Stimulated activated CD8-positive, alpha-beta memory T cell treated with anti-CD3 and anti-CD28 coated beads, Interleukin-12 subunit alpha, Interleukin-12 subunit beta, amount 100 ng/mL, for 24 hours (primary cell): ENCODE measurements at regions not wholly inside any gene's neighbourhood (a gene's known extent, or its start where the extent isn't known, plus 50 kb on each side); places are given as distances from the start of the nearest gene placed in this dataset.

Experiments used
- DNase-seq: peaks from one replicate; pipeline ENCODE4 v3.0.0-alpha.2; 2020; ENCODE audit errors: extremely low read depth

DNA sequence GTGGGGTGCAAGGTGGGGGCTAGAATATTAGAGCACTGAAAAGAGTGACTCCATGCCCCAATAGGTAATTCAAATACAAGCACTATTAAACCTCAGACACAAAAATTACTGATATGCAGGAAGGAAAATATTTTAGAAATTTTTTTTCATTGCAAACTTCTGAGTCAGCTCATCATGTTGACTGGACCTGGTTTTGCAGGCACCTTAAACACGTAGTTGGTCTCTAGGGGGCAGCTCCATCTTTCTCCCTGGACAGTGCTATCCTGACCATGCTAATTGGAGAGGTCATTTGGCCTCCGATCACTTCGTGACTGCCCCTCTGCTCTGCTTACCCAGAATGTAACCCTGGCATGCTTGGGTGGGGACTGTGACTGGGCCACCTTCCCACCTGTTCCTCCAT, 368.4 kb upstream of the MKI67 start:
- DNase-seq = no peak

DNA sequence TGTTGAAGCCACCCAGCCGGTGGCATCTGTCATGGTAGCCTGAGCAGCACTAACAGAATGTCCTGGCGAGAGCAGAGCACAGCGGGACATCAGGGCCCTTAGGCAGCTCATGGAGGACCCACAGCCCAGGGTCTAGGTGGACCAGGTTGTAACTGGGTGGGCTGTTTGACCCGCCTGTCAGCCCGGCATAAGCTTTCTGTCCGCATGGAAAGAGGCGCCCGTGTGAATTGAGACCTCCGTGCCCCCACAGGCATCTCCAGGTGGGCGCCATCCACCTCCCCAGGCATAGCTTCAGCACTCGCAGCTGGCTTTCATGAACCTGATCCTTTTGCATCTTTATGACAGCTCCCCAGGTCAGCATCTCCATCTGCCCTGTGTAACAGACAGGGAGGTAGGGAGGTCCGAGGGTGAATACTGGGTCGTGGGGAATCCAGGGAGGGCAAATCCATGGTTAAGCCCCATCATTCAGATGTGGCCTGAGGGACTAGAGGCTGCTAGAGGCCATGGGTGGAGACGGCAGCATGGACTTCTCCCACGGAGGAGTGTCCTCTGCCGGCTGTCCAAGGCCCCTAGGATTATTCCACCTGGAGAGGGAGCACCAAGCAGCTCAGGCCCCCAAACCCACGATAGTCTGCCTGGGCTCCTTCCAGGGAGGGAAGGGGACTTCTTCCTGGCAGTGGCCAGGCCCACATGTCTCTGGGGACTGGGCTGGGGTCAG, 371.6 kb upstream of the MKI67 start:
- DNase-seq = no peak

DNA sequence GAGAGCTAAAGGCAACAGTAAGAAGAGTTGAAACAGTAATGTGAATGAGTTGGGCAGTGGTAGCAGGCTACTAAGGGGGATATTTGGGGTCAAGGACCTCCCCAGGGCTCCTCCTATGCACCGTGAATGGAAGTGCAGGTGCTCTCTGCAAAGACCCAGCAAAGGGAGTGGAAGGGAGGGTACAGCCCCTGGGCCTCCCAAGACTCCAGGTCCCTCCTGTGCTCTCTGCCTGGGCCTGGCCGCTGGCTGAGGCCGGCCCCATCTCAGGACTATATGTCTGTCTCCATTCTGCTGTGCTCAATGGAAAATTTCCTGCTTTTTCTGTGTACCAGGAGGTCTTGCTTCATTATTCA, 372.1 kb upstream of the MKI67 start:
- no peak for DNase-seq

DNA sequence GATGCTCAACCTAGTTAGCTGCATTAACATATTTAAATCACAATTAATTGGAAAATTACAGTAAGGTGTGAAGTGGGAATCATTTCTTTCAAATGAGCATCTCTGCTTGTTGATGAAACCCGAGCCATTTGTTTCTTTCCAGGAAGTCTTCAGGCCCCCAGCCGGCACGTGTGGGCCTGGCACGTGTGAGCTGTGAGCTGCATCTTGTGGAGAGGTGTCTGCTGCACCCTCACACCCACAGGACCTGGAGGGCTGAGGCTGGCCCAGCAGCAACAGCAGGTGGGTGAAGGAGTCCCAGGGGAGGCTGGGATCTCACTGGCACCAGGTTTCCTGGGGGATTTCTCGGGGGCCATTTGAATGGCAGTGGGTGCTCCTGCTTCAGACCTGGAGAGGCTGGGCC, 372.5 kb upstream of the MKI67 start:
- DNase-seq = no peak

DNA sequence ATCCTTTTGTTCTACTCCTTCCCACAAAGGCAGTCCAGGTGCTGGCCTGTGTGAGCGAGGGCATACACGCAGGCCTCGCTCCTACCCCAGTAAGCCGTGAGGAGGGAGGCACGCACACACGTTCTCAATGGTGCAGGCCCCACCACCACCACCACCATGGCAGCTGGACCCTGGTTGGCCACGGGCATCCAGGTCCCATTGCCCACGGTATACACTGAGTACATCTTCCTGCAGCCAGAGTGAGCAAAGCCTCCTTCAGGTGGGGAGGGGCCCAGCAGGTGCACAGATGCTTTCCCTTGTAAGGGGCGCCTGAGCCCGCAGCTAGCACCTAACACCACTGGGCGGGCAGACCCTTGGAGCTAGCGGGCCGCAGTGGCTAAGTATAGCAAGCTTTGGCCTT, 373.3 kb upstream of the MKI67 start:
- no peak for DNase-seq

DNA sequence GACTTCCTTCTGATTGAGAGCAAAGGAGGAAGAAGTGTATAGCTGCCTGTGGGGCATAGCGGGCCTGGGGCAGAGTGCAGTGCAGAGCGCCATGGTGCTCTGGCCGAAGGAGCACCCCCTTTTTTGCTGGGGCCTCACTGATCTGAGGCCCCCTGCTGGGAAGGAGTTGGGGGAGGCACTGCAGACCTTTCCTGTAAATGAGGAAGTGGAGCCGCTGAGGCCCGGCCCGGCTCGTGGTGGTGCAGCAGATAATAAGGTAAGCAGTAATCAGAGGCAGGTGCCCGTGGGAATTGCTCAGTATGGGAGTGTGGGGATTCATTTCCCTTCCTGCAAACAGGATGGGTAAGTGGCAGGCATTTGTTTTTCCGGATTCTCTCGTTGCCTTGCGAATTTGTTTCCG, 373.7 kb upstream of the MKI67 start:
- DNase-seq = no peak

DNA sequence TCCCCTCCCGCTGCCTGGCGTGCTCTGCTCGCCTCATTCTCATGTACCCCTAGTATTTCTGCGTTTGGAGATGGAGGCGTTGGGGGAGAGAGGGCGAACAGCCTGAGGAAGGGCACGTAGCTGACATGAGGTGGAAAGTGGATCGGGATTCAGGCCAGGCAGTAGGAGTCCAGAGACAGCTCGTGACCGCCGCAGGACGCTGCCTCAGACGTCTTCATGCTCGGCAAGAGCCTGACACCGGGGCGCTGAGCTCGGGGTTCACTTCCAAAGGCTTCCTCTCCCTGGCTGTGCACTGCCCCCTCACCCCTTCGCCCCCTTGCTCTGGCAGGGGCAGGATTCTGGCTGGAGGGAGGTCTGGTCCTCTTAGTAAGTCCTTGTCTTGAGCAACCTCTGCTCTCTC, 374.4 kb upstream of the MKI67 start:
- DNase-seq = no peak

DNA sequence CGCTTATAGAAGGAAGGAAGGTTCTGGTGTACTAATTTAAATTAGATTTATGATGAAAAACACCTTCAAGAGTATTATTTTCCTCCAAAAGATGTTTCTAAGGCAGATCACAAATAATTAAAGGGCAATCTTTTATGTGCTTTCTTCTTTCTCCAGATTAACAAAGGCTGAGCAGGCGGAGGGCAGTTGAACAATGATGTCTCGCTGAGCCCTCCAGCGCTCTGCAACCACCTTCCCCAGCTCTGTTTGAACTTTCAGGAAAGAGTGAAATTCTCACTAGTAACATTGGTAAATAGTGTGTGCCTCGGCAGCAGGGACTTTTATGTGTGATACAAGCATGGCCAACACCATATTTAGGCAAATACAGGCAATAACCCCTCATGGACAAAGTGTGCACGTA, 379.1 kb upstream of the MKI67 start:
- no peak for DNase-seq

DNA sequence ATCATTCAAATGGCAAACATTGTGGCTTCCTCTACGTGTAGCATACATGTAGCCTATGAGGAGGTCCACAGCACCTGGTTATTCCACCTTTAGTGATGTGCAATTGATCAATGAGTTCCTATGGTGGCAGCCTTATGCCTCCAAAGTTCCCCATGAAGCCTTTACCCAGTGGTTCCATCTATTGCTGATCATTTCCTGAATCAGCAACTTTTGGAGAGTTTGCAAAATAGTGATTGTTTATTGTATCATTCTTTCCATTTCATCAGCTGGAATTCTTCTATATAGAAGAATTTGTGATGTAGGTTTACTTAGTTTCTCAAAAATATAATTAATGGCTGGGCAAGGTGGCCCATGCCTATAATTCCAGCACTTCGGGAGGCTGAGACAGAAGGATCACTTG, 380.2 kb upstream of the MKI67 start:
- DNase-seq = no peak

DNA sequence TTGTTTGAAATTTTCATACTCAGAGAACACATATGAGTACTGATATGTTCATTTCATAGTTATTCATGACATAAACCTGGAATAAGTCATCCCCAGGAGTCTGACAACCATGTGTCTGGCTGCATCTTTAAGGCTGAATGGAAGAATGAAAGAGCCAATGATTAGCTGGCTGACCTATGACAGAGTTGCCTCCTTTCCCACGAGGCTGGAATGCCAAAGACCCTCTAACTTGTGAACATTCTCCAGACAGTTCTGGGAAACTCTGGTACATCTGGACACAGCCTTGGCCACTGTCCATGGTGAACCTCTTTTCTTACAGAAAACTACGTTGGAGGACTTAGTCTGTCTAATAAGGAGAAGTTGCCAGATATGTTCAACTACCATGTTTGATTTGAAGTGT, 380.8 kb upstream of the MKI67 start:
- DNase-seq = no peak

DNA sequence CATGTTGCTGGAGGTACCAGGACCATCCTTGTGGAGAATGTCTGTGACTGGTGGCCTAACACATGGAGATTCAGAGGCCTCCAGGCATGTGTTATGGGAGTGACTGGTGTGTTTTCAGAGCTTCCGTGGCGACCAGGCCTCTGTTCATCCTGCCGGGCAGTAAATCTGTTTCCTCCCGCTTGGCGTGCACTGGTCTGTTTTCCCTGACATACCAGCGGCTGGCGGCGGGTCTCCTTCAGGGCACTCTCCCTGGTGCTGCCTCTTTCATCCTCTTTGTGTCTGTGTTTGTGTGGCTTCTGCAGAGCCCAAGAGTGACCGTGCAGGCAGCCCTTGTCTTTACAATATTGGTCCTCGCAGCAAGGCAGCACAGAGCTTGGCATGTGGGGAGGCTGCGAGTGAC, 385.1 kb upstream of the MKI67 start:
- no peak for DNase-seq

DNA sequence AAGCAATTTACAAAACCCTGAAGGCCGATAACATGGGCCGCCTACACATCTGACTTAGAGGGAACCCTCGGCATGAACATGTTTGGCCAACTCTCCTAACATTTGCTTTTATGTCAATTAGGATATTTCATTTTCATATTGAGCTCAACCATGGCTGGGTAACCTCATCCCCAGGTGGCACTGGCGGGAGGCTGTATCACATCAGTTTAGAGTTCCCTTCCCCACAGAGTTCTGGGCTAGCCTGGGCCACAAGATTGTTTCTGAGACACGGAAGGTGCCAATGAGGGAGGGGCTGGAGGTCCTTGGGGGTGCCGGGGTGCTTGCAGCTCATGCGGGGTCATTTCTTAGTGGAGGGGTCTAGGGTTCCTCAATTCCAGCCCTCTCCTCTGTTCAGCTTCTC, 386.5 kb upstream of the MKI67 start:
- DNase-seq = no peak

DNA sequence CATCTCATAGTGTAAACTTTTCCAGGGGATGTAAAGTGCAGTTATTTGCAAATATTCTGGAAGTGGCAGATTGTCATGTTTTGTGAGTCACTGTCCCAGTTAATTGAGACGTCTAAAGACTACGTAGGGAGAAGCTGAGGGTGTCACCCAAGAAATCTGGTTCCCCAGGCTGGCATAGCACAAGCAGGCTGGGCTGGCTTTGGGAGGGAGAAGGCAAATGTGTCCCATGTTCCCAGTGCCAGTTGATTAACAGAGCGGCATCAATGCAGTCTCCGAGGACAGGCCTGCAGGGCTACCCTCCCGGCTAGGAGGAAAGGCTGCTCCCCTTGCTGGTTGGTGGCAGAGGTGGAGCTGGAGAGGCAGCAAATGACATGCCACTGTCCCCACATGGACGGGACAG, 388.3 kb upstream of the MKI67 start:
- no peak for DNase-seq

DNA sequence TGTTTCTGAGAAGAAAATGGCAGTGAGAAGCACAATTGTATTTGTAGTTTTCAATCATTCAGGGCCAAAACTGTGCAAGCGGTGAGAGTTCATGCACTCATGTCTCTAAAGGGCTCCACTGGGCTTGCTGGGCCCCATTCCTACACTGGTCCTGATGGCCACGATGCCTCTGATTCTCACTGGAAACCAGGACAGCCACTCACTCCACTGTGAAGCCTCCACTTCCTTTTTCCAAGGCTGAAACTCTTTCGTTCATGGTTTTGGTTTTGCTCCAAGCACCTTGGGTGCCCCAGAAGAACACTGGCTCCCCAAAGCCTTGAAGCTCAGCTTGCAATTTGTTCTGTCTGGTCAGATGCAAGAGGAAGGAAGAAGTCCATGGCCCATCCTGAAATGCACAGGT, 390.0 kb upstream of the MKI67 start:
- DNase-seq = no peak

DNA sequence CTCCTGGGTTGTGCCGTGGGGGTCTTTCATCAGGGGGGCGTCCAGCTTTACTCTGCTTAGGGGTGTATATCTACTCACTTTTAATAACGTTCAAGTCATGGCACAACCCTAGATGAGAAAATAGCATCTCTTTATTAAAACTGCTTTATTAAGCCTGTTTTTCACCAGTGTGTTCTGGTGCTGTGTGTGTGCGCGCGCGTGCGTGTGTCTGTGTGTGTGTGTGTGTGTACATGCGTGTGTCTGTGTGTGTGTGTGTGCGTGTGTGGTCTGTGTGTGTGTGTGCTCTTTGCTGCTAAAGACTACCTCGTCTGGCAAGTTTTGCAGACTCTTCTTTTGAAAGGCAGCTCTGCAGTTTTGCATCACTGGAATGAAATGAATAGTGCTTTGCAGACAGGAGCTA, 390.9 kb upstream of the MKI67 start:
- no peak for DNase-seq

DNA sequence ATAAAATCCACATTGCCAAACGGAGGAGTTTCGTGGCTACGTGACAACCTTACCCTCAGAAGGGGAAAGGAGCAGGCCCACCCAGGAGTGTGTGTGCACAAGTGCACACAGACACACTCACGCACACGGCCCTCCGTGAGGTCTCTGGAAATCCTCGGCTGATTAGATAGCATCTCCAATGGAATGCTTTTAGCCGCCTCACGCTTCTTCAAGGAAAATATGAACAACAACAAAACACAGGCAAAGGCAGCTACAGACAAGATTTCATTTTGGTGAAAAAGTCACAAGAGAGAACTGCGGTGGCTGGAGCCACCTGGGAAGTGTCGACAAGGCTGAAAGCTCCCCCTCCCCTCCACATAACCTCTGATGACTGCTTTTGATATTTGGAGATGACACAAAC, 391.8 kb upstream of the MKI67 start:
- no peak for DNase-seq

DNA sequence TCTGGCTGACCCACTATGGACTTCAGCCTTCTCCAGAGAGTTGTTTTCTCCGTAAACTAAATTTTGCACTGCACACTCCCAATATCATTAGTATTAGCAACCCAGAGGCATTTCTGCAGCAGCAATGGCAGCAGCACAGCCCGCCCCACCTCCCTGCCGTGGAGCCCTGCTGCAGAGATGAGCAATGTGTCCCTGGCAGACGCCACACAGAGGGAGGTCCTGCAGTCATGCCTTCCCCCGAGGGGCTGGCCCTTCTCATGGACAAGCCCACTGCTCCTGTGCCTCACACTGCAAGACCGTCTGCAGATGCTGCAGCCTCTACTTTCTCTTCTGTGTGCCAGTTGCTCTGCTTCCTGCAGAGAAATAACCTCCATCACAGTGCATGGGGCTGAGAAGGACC, 393.4 kb upstream of the MKI67 start:
- DNase-seq = no peak

DNA sequence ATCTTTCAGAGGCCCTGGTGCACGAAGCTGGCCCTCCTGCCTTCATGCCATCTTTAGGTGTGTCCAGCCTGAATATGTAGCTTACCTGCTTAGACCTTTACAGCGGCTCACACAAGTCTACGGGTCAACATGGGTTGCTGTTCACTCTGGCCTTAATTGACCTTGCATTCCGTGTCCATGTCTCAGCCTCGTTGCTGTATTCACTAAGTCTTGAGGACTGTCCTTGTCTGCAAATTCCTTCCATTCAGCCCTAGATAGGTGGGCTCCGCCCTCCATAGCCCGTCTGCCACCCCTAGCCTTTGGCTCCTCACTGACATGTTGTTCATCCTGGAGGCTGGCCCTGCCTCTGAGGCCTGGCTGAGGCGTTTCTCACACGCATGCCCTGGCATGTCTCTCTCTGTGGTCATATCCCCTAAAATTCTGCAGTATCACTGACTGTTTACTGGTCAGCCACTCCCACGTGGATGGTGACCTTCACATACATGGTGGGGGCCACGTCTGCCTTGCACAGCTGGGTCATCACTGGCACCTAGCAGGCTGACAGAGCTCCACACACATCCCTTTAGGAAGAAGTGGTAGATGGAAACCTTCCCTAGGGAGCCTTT, 394.1 kb upstream of the MKI67 start:
- no peak for DNase-seq

DNA sequence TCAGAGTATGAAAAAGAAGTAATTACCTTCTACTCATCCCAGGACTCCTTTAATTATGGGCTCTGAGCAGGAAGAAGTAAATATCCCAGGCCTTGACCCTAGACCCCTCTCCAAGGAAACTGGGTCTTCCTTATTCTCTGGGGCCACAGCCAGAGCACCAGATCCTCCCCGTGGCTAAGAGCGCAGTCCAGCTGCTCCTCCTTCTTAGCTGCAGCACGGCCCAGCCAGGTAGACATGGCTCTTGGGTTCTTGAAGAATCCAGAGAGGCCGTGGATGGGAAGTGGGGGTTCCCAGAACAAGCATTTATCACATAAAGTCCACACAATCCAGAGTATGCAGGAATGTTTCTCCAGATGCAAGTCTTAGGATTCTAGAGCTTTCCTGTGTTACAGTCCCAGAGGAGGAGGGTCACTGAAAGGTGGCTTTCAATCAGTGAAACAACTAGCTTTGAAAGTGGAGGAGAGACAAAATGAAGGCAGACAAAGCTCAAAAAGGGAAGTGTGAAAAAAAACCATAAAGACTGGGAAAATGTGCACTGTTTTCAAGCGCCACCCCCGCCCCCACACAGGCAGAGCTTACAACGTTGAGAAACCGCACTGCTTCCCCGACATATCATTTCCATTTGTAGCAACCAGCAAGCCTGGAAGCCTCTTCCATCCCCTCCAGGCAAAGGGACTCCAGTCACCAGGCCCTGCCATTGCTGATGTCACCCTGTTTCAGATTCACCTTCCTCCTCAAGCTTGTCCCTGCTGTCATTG, 396.5 kb upstream of the MKI67 start:
- no peak for DNase-seq

DNA sequence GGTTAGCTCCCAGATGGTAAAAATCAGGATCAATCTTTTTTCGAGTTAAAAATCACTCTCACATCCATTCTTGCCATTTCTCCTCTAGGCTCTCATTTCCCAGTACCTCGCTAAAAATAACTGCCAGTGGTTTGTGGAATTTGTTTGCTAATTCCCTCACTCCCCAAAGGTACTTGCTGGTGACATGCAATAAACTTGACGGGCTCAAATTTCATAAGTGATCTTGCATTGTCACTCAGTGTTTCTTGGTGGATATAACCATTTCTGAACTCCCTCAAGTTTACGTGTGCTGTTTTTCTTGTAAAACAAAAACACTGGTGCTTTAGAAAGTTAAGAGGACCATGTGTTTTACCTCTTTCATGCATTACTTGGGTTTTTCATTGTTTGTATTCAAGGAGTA, 399.2 kb upstream of the MKI67 start:
- DNase-seq = no peak

DNA sequence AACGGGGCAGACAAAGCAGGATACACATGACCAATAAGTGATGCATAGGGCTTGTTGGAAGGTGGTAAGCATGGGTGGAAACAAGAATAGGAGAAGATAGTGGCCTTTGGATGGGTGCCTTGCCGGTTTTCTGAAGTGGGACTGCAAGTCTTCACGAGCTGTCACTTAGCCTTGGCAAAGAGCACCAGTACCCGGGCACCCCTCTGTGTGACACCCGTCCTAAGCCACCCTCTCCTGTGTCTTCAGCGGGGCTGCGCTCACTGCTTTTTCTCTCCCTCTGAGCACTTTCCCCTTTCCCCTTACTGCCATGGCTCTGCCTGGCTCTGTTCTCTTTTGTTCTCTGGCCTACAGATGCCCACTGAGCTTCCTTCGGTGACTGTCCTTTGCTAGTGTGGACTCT, 399.7 kb upstream of the MKI67 start:
- DNase-seq = no peak

DNA sequence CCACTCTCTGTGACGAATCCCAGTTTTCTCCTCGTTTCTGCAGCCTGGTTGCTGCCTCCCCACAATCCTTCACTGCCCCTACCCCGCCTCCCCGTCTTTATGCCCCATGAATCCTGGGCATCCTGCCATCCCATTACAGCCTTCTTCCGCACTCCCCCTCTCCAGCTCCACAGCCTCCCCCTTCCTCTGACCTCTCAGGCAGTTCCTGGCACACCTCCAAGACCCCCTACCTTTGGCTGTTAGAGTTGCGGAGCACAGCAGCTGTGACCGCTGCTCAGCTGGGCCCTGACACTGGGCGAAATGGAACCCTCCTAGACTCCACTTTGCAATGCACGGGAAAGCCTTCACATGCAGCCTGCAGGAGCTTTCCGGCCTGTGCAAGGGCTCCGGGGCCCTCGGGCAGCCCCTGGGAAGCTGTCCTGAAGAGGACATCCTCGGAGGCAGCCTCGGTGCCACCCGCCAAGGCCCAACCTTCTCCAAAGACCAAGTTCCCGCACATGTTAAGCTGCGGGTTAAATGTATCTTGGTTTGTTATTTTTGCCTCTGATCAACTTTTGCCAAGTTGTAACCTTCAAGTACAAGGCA, 400.7 kb upstream of the MKI67 start:
- DNase-seq = no peak

DNA sequence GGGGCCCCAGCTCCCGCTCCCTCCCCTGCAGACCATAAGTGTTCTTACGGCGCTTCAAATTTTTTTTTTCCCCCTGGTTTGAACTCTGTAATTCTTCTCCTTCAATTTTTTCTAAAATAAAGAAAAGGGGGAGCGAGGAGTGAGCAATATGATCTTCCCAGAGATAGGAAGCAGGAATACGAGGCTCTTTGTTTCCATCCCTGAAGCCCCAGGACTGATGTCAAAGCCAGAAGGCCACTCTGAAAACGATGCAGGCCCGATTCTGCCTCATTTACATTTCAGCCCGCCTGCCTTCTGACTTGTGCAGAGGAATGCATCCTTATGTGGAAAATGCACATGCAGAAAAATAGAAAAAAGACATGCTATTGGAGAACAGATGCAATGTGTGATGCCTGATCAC, 401.5 kb upstream of the MKI67 start:
- DNase-seq = no peak
